ENCODE measurements at regions not wholly inside any gene's neighbourhood (a gene's known extent, or its start where the extent isn't known, plus 50 kb on each side); places are given as distances from the start of the nearest gene placed in this dataset.
"Not testable (repeated sequence)": the region's sequence is repeated elsewhere in the genome, so short reads cannot be mapped to it uniquely, and the experiment has no call there.

DNA sequence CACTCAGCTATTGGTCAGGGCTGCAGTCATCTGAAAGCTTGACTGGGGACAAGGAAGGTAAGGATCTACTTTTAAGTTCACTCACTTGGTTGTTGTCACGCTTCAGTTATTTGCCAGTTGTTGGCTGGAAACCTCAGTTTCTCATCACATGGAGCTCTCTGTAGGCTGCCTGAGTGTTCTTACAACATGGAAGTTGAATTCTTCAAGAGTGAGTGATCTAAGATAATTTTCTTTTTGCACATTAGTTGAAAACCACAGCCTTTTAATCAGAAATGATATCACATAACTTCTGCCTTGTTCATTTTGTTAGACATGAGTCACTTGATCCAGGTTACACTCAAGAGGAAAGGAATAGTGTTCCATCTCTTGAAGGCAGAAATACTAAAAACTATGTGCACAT lies 552.7 kb downstream of the RAPGEF2 start:
- no peak for DNase-seq (ENCODE audit: low spot score)

DNA sequence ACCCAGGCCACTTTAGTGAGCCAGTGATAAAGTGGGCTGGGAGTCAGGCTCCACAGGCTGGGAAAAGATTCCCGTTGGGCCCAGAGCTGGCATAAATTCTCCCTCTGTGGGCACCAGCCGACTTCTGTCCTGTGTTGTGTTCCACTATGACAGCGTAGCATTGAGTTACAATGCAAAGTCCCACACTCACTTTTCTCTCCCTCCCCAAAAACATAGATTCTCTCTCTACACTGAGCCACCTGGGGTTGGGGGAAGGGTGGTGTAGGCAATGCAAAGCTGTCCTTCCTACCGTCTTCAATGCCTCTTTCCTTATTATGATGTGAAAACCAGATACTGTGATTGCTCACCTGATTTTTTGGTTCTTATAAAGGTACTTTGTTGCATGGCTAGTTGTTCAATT lies 566.2 kb downstream of the RAPGEF2 start:
- DNase-seq (ENCODE audit: low spot score) = no peak

DNA sequence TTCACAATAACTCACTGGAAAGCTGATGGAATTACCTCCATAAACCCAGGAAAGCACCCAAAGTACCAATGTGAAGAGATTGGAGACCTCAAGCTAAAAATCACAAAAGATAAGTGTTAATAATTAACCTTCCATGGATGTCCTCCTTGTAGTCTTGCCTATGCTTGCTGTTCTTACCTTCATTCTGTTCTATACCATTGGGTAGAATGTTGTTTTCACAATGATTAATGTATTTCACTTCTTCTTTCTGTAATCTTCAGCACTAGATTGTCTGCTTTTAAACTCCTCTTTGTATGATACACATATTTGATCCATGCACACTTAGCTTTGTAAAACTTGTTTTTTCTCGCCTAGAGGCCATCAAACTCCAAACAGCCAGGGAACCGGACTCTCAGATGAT lies 570.3 kb downstream of the RAPGEF2 start:
- no peak for DNase-seq (ENCODE audit: low spot score)

DNA sequence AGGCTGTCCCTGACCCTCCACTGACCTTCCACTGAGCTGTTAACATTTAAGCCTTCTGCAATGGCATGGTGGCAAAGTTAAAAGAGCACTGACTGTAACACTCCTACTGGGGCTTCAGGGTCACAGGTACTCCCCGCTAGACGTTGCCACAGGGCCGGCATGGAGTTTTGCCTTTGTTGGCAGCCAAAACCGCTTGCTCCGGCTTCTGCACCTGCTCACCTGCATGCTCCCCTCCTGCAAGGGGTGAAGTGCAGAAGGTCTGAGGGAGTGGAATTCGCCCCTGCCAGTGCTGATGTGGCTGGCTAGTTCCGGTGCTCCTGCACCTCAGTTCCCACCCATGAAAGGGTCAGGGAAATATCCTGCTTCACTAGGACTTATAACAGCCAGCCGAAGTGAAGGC lies 571.4 kb downstream of the RAPGEF2 start:
- DNase-seq (ENCODE audit: low spot score) = no peak

DNA sequence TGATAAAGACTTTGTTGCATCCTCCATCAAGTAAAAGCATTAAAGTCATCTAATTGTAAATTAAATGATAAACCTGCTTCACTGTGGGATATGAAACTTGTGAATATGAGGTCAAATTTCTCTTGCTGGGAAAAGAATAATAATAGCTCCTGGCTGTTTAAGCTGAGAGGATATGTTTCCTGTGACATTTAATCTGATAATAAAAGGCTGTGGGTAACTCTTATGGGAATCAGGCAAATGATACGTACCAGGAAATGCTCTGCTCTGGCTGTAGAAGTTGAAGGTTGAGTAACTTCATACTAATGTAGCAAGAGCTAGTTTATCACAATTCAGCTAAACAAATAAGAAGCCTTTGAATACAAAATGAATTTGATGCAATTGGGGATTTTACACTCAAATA lies 574.6 kb downstream of the RAPGEF2 start:
- no peak for DNase-seq (ENCODE audit: low spot score)

GRCh38 chr4:159682996-159683395 lies 580.1 kb downstream of the RAPGEF2 start:
- no peak for DNase-seq (ENCODE audit: low spot score)

DNA sequence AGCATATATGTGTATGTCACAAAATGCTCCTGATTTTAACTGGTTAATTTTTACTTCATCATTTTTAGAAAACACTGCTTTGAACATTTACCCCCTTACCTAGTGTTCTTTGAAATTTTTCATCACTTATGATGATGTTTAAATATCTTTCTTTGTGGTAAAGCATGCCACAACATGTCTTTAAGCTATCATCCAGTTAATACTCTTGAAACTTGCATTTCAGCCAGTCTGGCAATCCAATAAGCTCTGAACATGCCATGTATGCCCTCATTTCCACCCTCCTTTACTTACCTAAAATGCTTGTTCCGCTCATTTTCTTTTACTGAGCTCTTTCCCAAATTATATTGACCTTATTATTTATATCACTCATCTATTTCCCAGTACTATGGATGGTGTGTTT lies 581.2 kb downstream of the RAPGEF2 start:
- no peak for DNase-seq (ENCODE audit: low spot score)

- no peak for DNase-seq (ENCODE audit: low spot score)
Observed at GRCh38 chr4:159685340-159686092, 582.6 kb downstream of the RAPGEF2 start.

DNA sequence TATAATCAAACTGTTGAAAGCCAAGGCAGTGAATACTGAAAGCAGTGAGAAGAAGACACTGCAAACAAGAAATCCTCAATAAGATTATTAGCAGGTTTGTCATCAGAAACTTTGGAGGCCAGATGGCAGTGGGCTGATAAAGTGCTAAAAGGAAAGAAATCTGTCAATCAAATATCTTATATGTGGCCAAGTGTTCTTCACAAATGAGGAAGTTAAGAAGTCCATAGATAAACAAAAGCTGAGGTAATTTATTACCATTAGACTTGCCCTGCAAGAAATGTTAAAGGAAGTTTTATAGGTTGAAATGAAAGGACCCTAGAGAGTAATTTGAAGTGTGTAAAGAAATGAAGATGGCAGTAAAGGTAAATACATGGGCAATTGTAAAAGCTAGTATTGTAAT lies 586.6 kb downstream of the RAPGEF2 start:
- DNase-seq (ENCODE audit: low spot score) = no peak

- no peak for DNase-seq (ENCODE audit: low spot score)
Observed at GRCh38 chr4:159697322-159698283, 594.7 kb downstream of the RAPGEF2 start.

DNA sequence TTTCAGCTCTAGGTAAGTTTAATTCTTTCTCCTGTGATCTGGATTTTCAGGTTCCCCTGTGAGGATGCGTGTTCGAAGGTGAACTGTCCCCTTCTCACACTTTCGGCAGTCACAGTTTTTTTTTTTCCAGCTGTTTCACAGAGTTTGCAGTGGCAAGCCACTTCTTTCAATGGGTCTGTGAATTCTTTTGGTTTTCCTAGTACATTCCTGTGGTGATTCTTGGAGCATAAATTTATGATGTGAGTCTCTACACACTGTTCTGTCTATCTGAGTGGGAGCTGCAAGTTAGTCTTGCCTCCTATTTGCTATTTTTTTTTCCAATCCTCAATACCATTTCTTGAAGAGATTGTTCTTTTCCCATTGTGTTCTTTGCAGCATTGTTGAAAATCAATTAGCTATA lies 595.5 kb downstream of the RAPGEF2 start:
- DNase-seq (ENCODE audit: low spot score) = no peak

- DNase-seq (ENCODE audit: low spot score) = no peak
Observed at GRCh38 chr4:159702200-159702599, 599.3 kb downstream of the RAPGEF2 start.

- DNase-seq (ENCODE audit: low spot score) = no peak
Observed at GRCh38 chr4:159705334-159705733, 602.5 kb downstream of the RAPGEF2 start.

DNA sequence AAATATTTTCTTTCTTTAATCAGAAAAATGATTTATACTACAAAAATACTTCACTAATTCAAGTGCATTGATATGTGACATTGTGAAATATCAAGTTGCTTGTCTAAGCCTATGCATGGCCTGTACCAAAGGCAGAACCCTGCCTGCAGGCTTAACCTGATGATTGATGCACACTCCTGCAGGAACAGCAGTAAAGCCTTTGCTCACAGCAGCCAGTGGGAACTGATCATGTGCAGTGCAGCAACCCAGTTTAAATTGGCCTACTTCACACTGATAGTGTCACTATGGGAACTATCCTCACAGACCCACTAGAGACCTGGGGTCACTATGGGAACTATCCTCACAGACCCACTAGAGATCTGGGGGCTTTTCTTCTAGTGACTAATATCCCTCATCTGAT lies 603.8 kb downstream of the RAPGEF2 start:
- DNase-seq (ENCODE audit: low spot score) = no peak

GRCh38 chr4:159715180-159715579 lies 612.3 kb downstream of the RAPGEF2 start:
- not testable (repeated sequence) for DNase-seq (ENCODE audit: low spot score)

GRCh38 chr4:159719531-159719930 lies 616.7 kb downstream of the RAPGEF2 start:
- no peak for DNase-seq (ENCODE audit: low spot score)

- DNase-seq (ENCODE audit: low spot score) = no peak
Observed at GRCh38 chr4:159722052-159722451, 619.2 kb downstream of the RAPGEF2 start.

GRCh38 chr4:159722918-159723317 lies 620.0 kb downstream of the RAPGEF2 start:
- DNase-seq (ENCODE audit: low spot score) = no peak

- no peak for DNase-seq (ENCODE audit: low spot score)
Observed at GRCh38 chr4:159723341-159724048, 620.6 kb downstream of the RAPGEF2 start.

- DNase-seq (ENCODE audit: low spot score) = no peak
Observed at GRCh38 chr4:159725571-159725970, 622.7 kb downstream of the RAPGEF2 start.

DNA sequence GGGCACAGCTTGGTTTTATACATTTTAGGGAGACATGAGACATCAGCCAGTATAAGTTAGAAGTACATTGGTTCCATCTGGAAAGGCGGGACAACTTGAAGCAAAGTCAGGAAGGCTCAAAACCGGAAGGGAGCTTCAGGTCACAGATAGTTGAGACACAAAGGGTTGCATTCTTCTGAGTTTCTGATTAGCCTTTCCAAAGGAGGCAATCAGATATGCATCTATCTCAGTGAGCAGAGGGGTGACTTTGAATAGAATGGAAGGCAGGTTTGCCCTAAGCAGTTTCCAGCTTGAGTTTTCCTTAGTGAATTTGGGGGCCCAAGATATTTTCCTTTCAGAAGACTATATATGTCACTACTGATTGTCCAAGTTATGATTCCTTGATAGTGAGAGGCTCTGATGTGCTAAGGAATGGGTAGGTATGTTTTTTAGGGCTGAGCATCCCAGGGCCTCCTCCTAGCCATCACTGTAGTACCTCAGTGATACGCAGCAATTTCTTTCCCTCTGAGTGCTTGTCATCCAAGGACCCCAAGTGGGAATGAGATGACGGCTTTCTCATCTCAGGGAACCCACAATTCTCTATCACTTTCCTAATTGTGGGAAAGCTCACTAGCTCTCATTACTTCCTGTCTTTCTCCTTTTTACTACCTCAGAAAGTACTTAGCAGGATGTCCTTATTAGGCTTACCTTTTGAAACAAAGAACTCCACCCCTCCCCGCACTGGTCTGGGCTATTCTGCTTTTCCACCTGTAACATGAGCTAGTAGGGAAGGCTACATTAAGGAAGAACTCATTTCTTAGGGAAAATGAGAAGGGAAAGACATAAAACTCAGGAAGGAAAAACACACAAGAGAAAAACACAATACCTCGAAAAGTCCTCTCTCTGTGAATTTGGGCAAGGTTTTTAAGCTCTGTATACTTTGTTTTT lies 632.7 kb downstream of the RAPGEF2 start:
- no peak for DNase-seq (ENCODE audit: low spot score)

Measured in hepatic stellate cell (primary cell).